Urinary bladder (tissue), 3 donors: ENCODE measurements at regions not wholly inside any gene's neighbourhood (a gene's known extent, or its start where the extent isn't known, plus 50 kb on each side); places are given as distances from the start of the nearest gene placed in this dataset.

ENCODE experiments used
- DNase-seq: peaks from one replicate; pipeline ENCODE4 v3.0.0-alpha.2; 2015; ENCODE audit errors: extremely low spot score
- H3K27ac ChIP-seq: one replicate; pipeline ENCODE4 v1.5.1; 2013; ENCODE audit warnings: low read depth, mild to moderate bottlenecking, moderate library complexity
- H3K36me3 ChIP-seq: one replicate; pipeline ENCODE4 v1.6.1; 2013; ENCODE audit warnings: mild to moderate bottlenecking, moderate library complexity; ENCODE audit not compliant: insufficient read depth
- H3K4me1 ChIP-seq: one replicate; pipeline ENCODE4 v1.6.1; 2013; ENCODE audit warnings: mild to moderate bottlenecking, moderate library complexity; ENCODE audit not compliant: insufficient read depth
- H3K4me3 ChIP-seq: one replicate; pipeline ENCODE4 v1.5.1; 2013; ENCODE audit warnings: low read depth, low read length
- WGBS: extraction: QIAGEN DNeasy Blood & Tissue Kit; methylation state at CpG from one replicate; pipeline ENCODE4 v1.1.7; 2013; 5-methylcytosine and 5-hydroxymethylcytosine counted together
- donor health status: healthy with polysubstance abuse.
- donor health status: healthy.

DNA sequence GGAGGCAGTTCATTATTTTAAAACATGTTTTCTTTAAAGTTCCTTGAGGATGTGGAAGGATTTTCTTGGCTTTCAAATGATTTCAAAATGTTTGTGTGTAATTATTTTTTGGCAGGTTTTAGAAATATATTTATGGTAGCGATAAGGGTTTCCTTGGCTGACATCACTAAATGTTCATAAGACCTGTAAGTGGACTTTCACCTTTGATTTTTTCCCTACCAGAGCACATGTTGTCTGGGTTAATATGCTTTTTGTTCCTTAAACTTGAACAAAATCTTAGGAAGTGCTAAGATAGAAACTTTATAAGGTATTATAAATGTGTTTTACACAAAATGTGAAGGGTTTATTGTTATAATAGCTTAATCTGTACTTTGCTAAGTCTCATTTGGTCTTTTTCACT, 315.6 kb downstream of the PCDH7 start:
- H3K36me3 ChIP-seq: no peaks in the 10 kb centered on the region
- H3K4me3 ChIP-seq: no peak overlapping the region
- 89% methylated on average over 1 of the region's 1 CpG for WGBS
- no peak overlapping the region for H3K27ac ChIP-seq
- no peaks in the 10 kb centered on the region for H3K4me1 ChIP-seq
- no peak for DNase-seq

DNA sequence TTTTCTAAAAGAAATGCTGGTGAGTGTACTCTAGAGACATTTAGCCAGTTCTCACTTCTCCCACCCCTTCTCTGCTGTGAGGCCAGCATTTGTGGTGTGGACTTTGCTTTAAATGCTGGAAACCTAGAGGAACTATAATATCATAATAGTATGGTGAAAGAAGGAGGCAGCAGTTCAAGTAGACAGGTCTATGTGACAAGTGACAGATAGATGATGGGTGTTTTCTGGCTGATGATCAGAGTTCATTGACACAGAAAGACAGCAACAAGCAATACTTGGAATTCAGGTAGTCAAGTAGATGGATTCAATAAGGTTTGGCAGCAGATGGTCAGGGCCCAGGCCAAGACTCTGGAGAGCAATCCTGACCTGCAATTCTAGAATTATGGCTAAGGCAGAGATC, 317.5 kb downstream of the PCDH7 start:
- Histone ChIP-seq H3K4me1 (no peaks in the 10 kb centered on the region), H3K36me3 (no peaks in the 10 kb centered on the region), H3K4me3 (no peak overlapping the region), H3K27ac (no peak overlapping the region)
- DNase-seq: no peak

DNA sequence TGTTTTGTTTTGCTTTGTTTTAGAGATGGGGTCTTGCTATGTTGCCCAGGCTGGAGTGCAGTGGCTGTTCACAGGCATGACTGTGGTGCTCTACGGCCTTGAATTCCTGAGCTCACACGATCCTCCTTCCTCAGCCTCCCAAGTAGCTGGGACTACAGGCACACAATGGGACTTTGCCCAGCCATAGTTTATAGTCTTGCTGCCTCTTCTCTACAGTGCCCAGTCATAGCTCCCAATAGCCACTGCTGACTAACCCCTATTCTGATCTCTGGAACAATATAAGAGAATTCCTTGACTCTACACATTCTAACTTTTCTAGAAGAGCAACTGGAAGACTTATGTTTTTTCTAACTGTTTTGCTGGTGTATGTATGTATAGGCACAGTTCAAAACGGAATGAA, 319.2 kb downstream of the PCDH7 start:
- H3K4me3 ChIP-seq: no peak overlapping the region
- no peaks in the 10 kb centered on the region for H3K4me1 ChIP-seq
- no peaks in the 10 kb centered on the region for H3K36me3 ChIP-seq
- 91% methylated on average over 3 of the region's 3 CpGs for WGBS
- DNase-seq: no peak
- H3K27ac ChIP-seq: no peak overlapping the region

DNA sequence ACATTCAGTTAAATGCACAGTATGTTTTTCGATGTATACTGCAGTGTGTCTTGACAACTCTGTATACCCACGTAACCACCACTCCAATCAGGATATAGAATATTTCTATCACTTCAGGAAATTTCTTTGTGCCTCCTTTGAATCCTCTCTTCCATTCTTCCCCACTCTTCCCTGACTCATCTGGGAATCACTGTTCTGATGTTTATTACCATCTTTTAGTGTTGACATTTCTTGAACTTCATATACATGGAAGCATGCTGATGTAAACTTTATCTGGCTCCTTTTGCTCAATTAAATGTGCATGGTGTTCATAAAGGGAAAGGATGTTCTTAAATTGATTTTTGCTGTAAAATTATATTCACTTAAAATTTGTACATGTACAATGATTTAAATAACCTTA, 319.9 kb downstream of the PCDH7 start:
- no peaks in the 10 kb centered on the region for H3K4me1 ChIP-seq
- DNase-seq: no peak
- H3K4me3 ChIP-seq: no peak overlapping the region
- no peak overlapping the region for H3K27ac ChIP-seq
- 50% methylated on average over 2 of the region's 2 CpGs for WGBS
- no peaks in the 10 kb centered on the region for H3K36me3 ChIP-seq

DNA sequence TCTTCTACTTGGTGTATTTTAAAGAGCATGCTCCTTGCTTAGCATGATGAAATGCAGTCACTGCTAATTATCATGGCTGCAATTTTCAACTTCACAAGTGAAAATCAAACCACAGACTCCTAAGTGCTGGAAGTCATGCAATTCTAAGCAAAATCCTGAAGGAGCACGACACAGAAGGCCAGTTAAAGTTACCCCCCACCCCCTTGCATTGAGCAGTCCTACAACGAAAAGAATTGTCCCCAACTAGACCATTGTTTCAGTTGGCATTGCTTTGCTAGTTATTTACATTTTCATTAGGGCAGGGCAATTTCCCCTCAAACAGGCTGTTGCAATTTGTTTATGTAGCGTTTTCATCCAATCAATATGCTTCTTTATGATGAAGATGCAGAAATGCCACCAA, 321.2 kb downstream of the PCDH7 start:
- no peaks in the 10 kb centered on the region for H3K36me3 ChIP-seq
- no peak overlapping the region for H3K4me3 ChIP-seq
- H3K4me1 ChIP-seq: no peaks in the 10 kb centered on the region
- H3K27ac ChIP-seq: no peak overlapping the region
- DNase-seq: no peak
- WGBS: 82% methylated on average over 3 of the region's 3 CpGs

DNA sequence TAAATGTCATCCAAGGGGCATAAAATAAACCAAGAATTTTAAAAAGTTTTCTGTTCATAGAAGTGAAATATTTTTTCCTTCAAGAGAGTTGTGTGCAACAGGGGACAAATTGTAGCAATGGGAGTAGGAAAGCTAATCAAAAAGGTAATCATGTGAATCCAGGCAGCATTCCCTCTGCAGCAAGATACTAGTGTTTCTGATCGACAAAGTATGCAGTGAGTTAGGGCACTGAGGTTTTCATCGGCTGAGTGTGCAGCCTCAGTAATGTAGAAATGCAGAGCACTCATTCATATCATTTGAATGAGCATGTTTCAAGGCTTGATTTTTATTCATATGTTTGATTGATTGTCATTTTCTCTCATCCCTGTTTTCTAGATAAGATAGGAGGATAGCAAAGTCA, 321.7 kb downstream of the PCDH7 start:
- WGBS: 91% methylated on average over 2 of the region's 2 CpGs
- no peak overlapping the region for H3K27ac ChIP-seq
- DNase-seq: no peak
- H3K4me1 ChIP-seq: no peaks in the 10 kb centered on the region
- H3K36me3 ChIP-seq: no peaks in the 10 kb centered on the region
- no peak overlapping the region for H3K4me3 ChIP-seq

DNA sequence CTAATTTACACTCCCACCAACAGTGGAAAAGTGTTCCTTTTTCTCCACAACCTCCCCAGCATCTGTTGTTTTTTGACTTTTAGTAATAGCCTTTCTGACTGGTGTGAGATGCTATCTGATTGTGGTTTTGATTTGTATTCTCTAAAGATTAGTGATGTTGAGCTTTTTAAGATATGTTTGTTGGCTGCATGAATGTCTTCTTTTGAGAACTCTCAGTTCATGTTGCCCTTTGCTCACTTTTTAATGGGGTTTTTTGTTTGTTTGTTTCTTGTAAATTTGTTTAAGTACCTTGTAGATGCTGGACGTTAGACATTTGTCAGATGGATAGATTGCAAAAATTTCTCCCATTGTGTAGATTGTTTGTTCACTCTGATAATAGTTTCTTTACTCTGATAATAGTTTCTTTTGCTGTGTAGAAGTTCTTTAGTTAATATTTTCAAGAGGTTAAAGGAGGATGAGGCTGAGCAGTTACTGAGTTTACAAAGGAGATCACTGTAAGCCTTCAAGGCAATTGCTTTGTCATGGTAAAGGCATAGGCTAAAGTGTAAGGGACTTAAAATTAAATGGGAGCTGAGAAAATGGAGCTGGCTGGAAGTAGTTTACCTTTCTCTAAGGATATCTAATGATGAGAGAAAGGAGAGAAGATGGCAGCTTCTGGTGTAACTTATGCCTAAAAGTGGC, 323.4 kb downstream of the PCDH7 start:
- Histone ChIP-seq H3K4me1 (no peaks in the 10 kb centered on the region), H3K4me3 (no peak overlapping the region), H3K27ac (no peak overlapping the region), H3K36me3 (no peaks in the 10 kb centered on the region)
- peak; percentile 10 for DNase-seq
- WGBS: 31% methylated on average over 1 of the region's 1 CpG

DNA sequence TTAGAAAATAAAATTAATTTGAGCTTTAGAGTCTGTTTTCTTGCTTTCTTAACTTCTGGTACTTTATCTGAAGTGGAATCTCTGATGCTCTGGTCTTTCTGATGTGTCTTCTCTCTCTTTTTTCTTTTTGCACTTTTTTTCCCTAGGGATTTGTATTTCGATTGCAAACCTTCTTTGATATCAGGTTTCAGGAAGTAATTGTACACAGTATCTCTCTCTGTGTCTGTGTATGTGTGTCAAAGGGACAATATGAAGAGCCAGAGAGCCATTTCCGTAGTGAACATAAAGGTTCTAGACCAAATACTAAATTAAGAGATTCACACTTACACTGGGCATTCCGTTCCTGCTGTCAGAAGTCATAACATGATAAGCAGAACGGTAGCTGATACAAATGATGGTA, 325.0 kb downstream of the PCDH7 start:
- 76% methylated on average over 4 of the region's 4 CpGs for WGBS
- H3K27ac ChIP-seq: no peak overlapping the region
- no peak overlapping the region for H3K4me3 ChIP-seq
- no peaks in the 10 kb centered on the region for H3K4me1 ChIP-seq
- DNase-seq: no peak
- H3K36me3 ChIP-seq: no peaks in the 10 kb centered on the region

DNA sequence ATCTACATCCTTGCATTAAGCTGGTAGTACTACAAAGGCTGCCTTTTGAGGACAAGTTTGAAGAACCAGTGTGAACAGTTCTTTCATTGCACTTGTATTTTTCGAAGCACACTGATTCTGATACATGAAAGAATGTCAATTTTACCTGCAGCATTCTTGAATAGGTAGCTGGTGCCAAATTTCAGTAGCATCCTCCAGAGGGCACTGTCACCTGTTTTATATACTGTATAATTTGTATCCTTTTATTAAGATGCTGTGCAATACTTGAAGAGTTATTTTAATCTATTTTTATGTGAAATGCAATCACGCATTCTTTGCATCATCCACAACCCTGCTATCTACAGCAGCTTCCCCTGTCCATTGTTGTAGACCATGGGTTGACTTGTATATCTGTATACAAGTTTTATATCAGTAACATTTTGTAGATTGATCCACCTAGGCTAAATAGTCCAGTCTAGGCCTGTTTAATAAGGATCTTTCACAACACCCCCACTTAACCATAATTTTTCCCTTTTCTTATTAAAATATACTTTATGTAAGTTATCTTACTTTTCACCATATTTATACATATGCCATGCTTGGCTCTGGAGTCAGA, 325.7 kb downstream of the PCDH7 start:
- DNase-seq: no peak
- 77% methylated on average over 2 of the region's 2 CpGs for WGBS
- Histone ChIP-seq H3K4me1 (no peaks in the 10 kb centered on the region), H3K36me3 (no peaks in the 10 kb centered on the region), H3K27ac (no peak overlapping the region), H3K4me3 (no peak overlapping the region)

DNA sequence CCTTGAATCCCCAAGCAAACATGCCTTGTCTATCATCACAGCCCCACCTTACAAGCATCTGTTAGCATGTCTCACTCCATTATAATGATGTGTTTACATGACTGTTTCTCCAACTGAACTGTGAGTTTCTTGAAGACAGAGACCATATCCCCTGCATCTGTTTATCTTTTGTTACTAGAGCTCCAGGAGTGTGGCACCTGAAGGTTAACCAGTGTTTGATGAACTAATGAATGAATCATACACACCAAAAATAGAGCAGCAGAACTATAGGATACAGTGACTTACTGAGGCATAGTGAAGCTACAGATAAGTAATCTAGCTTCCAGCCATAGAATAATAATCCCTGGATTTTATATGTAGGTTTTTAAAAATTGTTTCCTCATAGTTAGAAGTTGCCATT, 331.0 kb downstream of the PCDH7 start:
- DNase-seq: no peak
- H3K4me3 ChIP-seq: no peak overlapping the region
- no peaks in the 10 kb centered on the region for H3K4me1 ChIP-seq
- H3K27ac ChIP-seq: no peak overlapping the region
- H3K36me3 ChIP-seq: no peaks in the 10 kb centered on the region

DNA sequence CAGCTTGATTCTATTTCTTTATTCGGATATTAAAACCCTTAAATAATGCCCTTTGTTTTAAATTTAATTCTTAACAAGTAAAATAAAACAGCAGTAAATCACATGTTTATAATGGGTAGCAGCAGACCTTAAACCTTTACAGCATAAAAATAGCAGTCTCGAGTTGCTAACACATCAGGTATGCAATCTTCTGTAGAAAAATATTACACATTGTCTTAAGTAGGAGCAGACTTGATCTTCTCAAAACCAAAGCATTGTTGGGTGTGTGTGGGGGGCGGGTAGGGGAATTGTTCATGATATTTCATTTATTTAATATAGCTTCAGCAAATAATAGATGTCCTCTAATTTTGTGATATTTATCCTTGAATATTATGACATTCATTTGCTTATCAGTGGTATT, 331.4 kb downstream of the PCDH7 start:
- WGBS: 46% methylated on average over 3 of the region's 3 CpGs
- no peak overlapping the region for H3K4me3 ChIP-seq
- no peaks in the 10 kb centered on the region for H3K4me1 ChIP-seq
- H3K36me3 ChIP-seq: no peaks in the 10 kb centered on the region
- no peak for DNase-seq
- no peak overlapping the region for H3K27ac ChIP-seq

DNA sequence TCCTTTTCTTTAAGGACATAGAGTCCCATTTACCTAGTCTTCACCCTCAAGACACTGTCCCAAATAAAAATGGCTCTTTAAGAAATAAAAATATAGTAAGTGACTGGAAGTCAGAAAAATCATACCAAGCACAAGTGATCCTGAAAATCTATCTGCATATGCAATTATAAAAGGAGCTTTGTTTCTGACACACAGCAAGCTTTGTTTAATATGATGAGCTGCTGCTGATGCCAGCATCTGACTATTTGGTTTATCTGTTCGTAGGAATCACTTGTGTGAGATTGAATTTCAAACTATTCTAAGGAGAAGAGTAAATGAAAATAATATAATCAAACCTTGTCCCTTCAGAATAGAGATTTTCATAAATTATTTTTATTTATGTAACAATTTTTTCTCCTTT, 332.4 kb downstream of the PCDH7 start:
- no peaks in the 10 kb centered on the region for H3K36me3 ChIP-seq
- WGBS: 45% methylated on average over 1 of the region's 1 CpG
- DNase-seq: no peak
- H3K4me3 ChIP-seq: no peak overlapping the region
- no peaks in the 10 kb centered on the region for H3K4me1 ChIP-seq
- H3K27ac ChIP-seq: no peak overlapping the region

DNA sequence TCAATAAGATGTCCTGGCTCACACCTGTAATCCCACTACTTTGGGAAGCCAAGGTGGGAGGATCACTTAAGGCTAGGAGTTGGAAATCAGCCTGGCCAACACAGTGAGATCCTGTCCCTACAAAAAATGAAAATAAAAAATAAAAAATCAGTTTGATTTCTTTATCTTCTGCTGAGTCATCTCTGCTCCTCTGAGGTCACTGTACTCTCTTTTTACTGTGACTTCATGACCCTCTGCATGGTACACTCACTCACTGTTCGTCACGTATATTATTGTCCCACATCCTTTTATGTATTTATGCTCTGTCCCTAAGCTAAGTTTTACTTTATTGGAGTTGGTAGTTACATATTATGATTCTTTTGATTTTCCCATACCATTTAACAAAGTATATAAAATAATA, 333.3 kb downstream of the PCDH7 start:
- H3K36me3 ChIP-seq: no peaks in the 10 kb centered on the region
- no peak overlapping the region for H3K4me3 ChIP-seq
- H3K27ac ChIP-seq: no peak overlapping the region
- 94% methylated on average over 2 of the region's 2 CpGs for WGBS
- no peaks in the 10 kb centered on the region for H3K4me1 ChIP-seq
- DNase-seq: no peak

DNA sequence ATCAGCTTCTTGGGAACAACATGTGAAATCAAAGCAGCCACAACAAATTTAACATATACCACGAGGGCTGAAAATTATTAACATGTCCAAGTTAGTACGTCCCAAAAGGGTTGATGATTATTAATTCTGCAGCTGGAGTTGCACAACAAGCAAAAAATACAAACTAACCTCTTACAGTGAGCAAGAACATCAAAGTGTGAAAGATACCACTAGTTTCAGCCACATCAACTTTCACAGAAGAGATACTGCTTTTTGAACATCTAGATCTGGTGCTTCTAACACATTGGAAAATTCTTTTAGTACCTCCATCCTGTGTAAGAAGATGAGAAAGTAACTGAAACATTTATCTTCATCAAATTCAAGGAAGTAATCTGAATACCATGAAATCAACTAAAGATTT, 334.1 kb downstream of the PCDH7 start:
- Histone ChIP-seq H3K36me3 (no peaks in the 10 kb centered on the region), H3K4me1 (no peaks in the 10 kb centered on the region), H3K27ac (no peak overlapping the region), H3K4me3 (no peak overlapping the region)
- no peak for DNase-seq
- 83% methylated on average over 2 of the region's 2 CpGs for WGBS

DNA sequence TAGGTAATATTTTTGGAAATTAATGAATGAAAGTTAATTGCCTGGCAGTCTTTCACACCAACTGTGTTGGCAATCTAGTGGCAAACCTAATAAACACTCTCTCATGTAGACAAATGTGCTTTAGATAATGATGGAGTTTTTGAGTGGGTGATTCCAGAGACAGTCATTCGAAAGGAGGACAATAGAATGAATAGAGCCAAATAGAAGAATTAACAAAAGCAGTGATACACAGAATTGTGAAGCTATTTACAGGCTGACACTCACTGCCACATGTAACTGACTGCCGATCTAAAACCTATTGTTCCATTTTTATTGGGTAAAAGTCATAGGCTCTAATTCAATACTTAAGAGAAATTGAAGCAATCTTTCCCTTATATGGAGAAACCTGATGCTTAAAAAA, 338.5 kb downstream of the PCDH7 start:
- H3K4me3 ChIP-seq: no peak overlapping the region
- 89% methylated on average over 2 of the region's 2 CpGs for WGBS
- no peak overlapping the region for H3K27ac ChIP-seq
- H3K4me1 ChIP-seq: no peaks in the 10 kb centered on the region
- no peaks in the 10 kb centered on the region for H3K36me3 ChIP-seq
- no peak for DNase-seq
